ENCODE measurements at regions not wholly inside any gene's neighbourhood (a gene's known extent, or its start where the extent isn't known, plus 50 kb on each side); places are given as distances from the start of the nearest gene placed in this dataset.

- TF ChIP-seq HDGF (IDR thresholded peaks at IDR 0.05; ENCODE audit: borderline replicate concordance): no peak
- TF ChIP-seq ZNF384 (IDR thresholded peaks at IDR 0.05): no peak
- no peak for TF ChIP-seq FOXK2 (IDR thresholded peaks at IDR 0.05)
- no peak for TF ChIP-seq ELF4 (IDR thresholded peaks at IDR 0.05)
- no peak for TF ChIP-seq BHLHE40 (IDR thresholded peaks at IDR 0.05; ENCODE audit: borderline replicate concordance)
- no peak for TF ChIP-seq PKNOX1 (IDR thresholded peaks at IDR 0.05)
- no peak for TF ChIP-seq L3MBTL2 (conservative IDR thresholded peaks at IDR 0.05)
- TF ChIP-seq TARDBP (IDR thresholded peaks at IDR 0.05): no peak
- no peak for TF ChIP-seq CTBP1 (IDR thresholded peaks at IDR 0.05; ENCODE audit: borderline replicate concordance)
- TF ChIP-seq LEF1 (IDR thresholded peaks at IDR 0.05; ENCODE audit: borderline replicate concordance): no peak
- no peak for TF ChIP-seq ARNT (IDR thresholded peaks at IDR 0.05)
- no peak for TF ChIP-seq NFRKB (IDR thresholded peaks at IDR 0.05)
- TF ChIP-seq SUZ12 (IDR thresholded peaks at IDR 0.05): no peak
These were observed 82.8 kb upstream of the VIPR2 start for GRCh38 chr7:159227433-159227832.

All from HEK293T (cell line).